Activated CD8-positive, alpha-beta T cell treated with anti-CD3 and anti-CD28 coated beads, Interleukin-2, amount 10 ng/mL, durations not matched to agents 7 days and 5 days (primary cell): ENCODE measurements at regions not wholly inside any gene's neighbourhood (a gene's known extent, or its start where the extent isn't known, plus 50 kb on each side); places are given as distances from the start of the nearest gene placed in this dataset.
A peak's percentile ranks its signal among the peaks of the same experiment; 100 is the strongest.

Source experiments
- ATAC-seq: fragments of 150-1000 bp; cut with Tn5 transposase; one replicate; pipeline ENCODE4 v1.10.0; 2021; ENCODE audit warnings: moderate library complexity
- CTCF ChIA-PET: fragments of 350-600 bp; sonication (Branson Sonifier 250); formaldehyde crosslinking; loops from one replicate; lab custom pipeline; 2021; ENCODE audit warnings: antibody characterized with exemption; lab: Charles Lee
- POLR2A ChIA-PET: fragments of 350-600 bp; sonication (Branson Sonifier 250); formaldehyde crosslinking; loops from one replicate; lab custom pipeline; 2021; ENCODE audit warnings: antibody characterized with exemption; lab: Charles Lee
- DNase-seq: peaks from one replicate; pipeline ENCODE4 v3.0.0-alpha.2; 2020
- H3K27ac Mint-ChIP-seq: one replicate; pipeline ENCODE4 v1.8.0; 2021; ENCODE audit warnings: mild to moderate bottlenecking, mixed read lengths
- H3K27me3 Mint-ChIP-seq: one replicate; pipeline ENCODE4 v1.8.0; 2021; ENCODE audit warnings: low read depth, mixed read lengths
- H3K36me3 Mint-ChIP-seq: one replicate; pipeline ENCODE4 v1.8.0; 2021; ENCODE audit warnings: low read depth, mixed read lengths
- H3K4me1 Mint-ChIP-seq: one replicate; pipeline ENCODE4 v1.8.0; 2021; ENCODE audit warnings: low read depth, mixed read lengths
- H3K4me3 Mint-ChIP-seq: one replicate; pipeline ENCODE4 v1.8.0; 2021; ENCODE audit warnings: mild to moderate bottlenecking, mixed read lengths
- H3K9me3 Mint-ChIP-seq: one replicate; pipeline ENCODE4 v1.8.0; 2022; ENCODE audit warnings: mixed read lengths; ENCODE audit not compliant: insufficient read depth

DNA sequence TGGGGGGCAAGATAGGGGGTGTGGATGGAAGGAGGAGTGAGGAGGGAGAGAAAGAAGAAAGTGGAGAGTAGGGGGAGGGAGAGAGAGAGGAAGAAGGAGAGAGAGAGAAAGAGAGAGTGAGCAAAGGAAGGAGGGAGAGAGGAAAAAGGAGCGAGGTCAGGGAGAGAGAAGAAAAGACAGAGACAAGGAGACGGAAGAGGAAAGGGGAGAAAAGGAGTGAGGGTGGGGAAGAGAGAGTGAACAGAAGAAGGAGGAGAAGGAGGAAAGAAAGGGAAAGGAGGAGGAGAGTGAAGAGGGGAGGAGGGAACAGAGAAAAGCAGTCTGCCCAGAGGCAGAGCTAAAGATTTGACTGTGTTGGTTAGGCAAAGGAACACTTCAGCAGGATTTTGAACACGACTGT, 181.6 kb downstream of the MID1IP1 start:
- Mint-ChIP-seq H3K9me3 (no peaks in the 10 kb centered on the region), H3K36me3 (no peaks in the 10 kb centered on the region), H3K4me3 (no peak overlapping the region), H3K27me3 (no peaks in the 10 kb centered on the region), H3K4me1 (no peaks in the 10 kb centered on the region), H3K27ac (no peak overlapping the region)
- ATAC-seq (no peak), DNase-seq (no peak)
- POLR2A ChIA-PET: no interaction called here
- CTCF ChIA-PET: no interaction called here

DNA sequence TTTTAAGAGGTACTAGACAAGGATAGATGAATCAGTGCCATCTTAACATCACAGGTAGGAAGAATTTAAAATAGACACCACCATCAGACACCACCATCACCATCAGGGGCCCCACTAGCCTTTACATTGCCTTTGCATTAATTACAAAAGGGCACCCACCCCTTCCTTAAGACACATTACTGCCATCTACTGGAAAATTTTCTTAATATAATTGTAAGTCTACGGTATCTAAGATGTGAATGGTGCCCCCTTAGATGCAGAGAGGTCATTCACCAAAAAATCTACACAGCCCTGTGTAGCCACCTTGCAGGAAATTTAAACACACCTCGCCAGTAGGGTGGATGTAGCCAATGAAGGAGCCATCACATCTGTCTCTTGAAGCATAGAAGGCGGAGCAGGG, 184.1 kb downstream of the MID1IP1 start:
- ATAC-seq: peak; percentile 51
- Mint-ChIP-seq H3K27ac (no peak overlapping the region), H3K27me3 (no peaks in the 10 kb centered on the region), H3K9me3 (no peaks in the 10 kb centered on the region), H3K4me3 (no peak overlapping the region), H3K4me1 (no peaks in the 10 kb centered on the region), H3K36me3 (no peaks in the 10 kb centered on the region)
- DNase-seq: peak; percentile 21
- POLR2A ChIA-PET: no interaction called here
- CTCF ChIA-PET: no interaction called here

GRCh38 chrX:38985945-38986344, 184.7 kb downstream of the MID1IP1 start:
- POLR2A ChIA-PET: no interaction called here
- Mint-ChIP-seq H3K27me3 (no peaks in the 10 kb centered on the region), H3K27ac (no peak overlapping the region), H3K4me1 (no peaks in the 10 kb centered on the region), H3K36me3 (no peaks in the 10 kb centered on the region), H3K4me3 (no peak overlapping the region), H3K9me3 (no peaks in the 10 kb centered on the region)
- CTCF ChIA-PET: interaction anchor here (1.7 kb wide), 1 partner anchor 218 kb away, joined by 5 read pairs; no protein-coding TSS in a partner anchor
- ATAC-seq: no peak
- no peak for DNase-seq

DNA sequence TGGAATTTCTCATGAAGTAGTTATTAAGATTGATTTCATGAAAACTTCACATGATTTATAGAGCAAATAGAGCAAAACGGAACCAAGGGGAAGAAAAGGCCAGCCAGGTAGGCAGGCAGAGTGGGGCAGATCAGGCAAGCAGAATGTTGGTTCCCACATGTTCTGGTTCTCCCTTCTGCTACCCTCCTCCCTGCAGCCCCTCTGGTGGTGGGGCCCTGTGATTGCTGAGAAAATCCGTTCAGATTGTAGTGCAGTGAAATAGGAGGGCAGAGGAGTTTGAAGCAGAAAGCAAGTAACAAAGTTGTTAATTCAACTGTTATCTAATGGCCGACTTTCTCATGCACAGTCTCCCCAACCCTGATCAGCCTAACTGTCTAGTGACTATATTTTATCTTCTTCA, 185.3 kb downstream of the MID1IP1 start:
- no peak for ATAC-seq
- DNase-seq: no peak
- ChIA-PET POLR2A (no interaction called here), CTCF (interaction anchor here (0.9 to 1.7 kb wide), 2 partner anchors 185 to 218 kb away, joined by 3 to 5 read pairs; partner anchors contain the start of gene MID1IP1)
- no peaks in the 10 kb centered on the region for H3K36me3 Mint-ChIP-seq
- no peak overlapping the region for H3K27ac Mint-ChIP-seq
- no peaks in the 10 kb centered on the region for H3K27me3 Mint-ChIP-seq
- H3K9me3 Mint-ChIP-seq: no peaks in the 10 kb centered on the region
- no peaks in the 10 kb centered on the region for H3K4me1 Mint-ChIP-seq
- H3K4me3 Mint-ChIP-seq: no peak overlapping the region

GRCh38 chrX:38987198-38987651, 186.0 kb downstream of the MID1IP1 start:
- ATAC-seq (no peak), DNase-seq (no peak)
- no peaks in the 10 kb centered on the region for H3K36me3 Mint-ChIP-seq
- CTCF ChIA-PET: interaction anchor here (0.9 to 1.7 kb wide), 2 partner anchors 186 to 219 kb away, joined by 3 to 5 read pairs; partner anchors contain the start of gene MID1IP1
- H3K4me1 Mint-ChIP-seq: no peaks in the 10 kb centered on the region
- no peaks in the 10 kb centered on the region for H3K9me3 Mint-ChIP-seq
- H3K27ac Mint-ChIP-seq: no peak overlapping the region
- no peaks in the 10 kb centered on the region for H3K27me3 Mint-ChIP-seq
- H3K4me3 Mint-ChIP-seq: no peak overlapping the region
- POLR2A ChIA-PET: no interaction called here

GRCh38 chrX:38988301-38988700, 187.0 kb downstream of the MID1IP1 start:
- CTCF ChIA-PET: no interaction called here
- H3K36me3 Mint-ChIP-seq: no peaks in the 10 kb centered on the region
- ATAC-seq (no peak), DNase-seq (no peak)
- POLR2A ChIA-PET: no interaction called here
- no peak overlapping the region for H3K27ac Mint-ChIP-seq
- no peaks in the 10 kb centered on the region for H3K9me3 Mint-ChIP-seq
- H3K4me1 Mint-ChIP-seq: no peaks in the 10 kb centered on the region
- H3K27me3 Mint-ChIP-seq: no peaks in the 10 kb centered on the region
- no peak overlapping the region for H3K4me3 Mint-ChIP-seq

DNA sequence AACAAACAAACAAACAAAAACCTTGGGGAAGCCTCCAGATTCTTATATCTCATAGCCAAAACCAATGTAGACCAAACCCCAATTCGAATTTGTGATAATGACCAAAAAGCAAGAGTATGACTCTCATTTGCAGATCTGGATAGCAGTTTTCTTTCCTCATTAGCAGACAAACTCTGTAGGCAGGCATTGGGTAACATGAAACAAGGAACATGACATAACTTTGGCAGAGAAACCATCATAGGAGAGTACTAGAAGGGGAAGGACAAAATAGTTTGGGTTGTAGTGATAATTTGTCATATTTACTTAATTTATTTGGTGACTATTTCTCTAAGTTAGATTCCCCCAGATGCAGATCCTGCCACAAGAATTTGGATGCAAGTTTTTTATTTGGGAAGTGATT, 187.8 kb downstream of the MID1IP1 start:
- Mint-ChIP-seq H3K4me3 (no peak overlapping the region), H3K36me3 (no peaks in the 10 kb centered on the region), H3K4me1 (no peaks in the 10 kb centered on the region), H3K9me3 (no peaks in the 10 kb centered on the region), H3K27me3 (no peaks in the 10 kb centered on the region), H3K27ac (no peak overlapping the region)
- DNase-seq (no peak), ATAC-seq (no peak)
- CTCF ChIA-PET: no interaction called here
- POLR2A ChIA-PET: no interaction called here

- no peaks in the 10 kb centered on the region for H3K27me3 Mint-ChIP-seq
- no peaks in the 10 kb centered on the region for H3K9me3 Mint-ChIP-seq
- H3K27ac Mint-ChIP-seq: no peak overlapping the region
- H3K4me1 Mint-ChIP-seq: no peaks in the 10 kb centered on the region
- CTCF ChIA-PET: interaction anchor here (0.8 to 1.2 kb wide), 2 partner anchors 10 to 224 kb away, joined by 3 read pairs; no protein-coding TSS in a partner anchor
- no peak for DNase-seq
- no peak overlapping the region for H3K4me3 Mint-ChIP-seq
- ATAC-seq: no peak
- POLR2A ChIA-PET: no interaction called here
- H3K36me3 Mint-ChIP-seq: no peaks in the 10 kb centered on the region
Measured at GRCh38 chrX:38991656-38992440, 190.6 kb downstream of the MID1IP1 start.

DNA sequence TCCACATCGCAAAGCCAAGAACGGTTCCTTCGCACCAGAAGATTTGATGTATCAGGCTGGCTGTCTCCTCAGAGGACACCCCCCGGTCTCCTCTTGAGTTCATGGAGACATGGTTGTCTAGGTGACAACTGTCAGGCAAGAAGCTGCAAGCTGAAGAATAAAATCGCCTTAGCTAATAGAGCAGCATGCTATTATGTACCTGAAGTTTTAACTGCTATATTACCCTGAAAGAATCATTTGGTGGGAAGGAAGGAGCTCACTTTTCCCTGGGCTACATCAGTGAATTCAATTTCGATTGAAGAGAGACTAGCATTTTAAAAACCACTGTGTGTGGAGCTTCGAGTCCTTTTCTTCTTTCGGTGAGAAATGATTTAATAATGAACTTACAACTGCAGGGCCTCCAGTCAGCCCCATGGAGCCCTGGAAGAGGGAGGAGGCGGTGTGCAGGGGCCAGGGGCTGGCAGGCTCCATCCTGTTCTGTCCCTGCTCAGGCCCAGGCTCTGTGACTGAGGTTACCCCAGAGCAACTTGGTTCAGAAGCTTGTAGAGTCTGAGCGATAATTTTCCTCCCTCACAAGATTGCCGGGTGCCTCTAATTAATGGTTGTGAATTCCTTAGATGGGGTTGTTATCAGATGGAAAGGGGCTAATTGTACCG, 191.3 kb downstream of the MID1IP1 start:
- CTCF ChIA-PET: interaction anchor here (0.8 kb wide), 1 partner anchor 224 kb away, joined by 3 read pairs; no protein-coding TSS in a partner anchor
- Mint-ChIP-seq H3K9me3 (no peaks in the 10 kb centered on the region), H3K36me3 (no peaks in the 10 kb centered on the region), H3K27ac (no peak overlapping the region), H3K27me3 (no peaks in the 10 kb centered on the region), H3K4me3 (no peak overlapping the region), H3K4me1 (no peaks in the 10 kb centered on the region)
- ATAC-seq: no peak
- no peak for DNase-seq
- POLR2A ChIA-PET: no interaction called here

DNA sequence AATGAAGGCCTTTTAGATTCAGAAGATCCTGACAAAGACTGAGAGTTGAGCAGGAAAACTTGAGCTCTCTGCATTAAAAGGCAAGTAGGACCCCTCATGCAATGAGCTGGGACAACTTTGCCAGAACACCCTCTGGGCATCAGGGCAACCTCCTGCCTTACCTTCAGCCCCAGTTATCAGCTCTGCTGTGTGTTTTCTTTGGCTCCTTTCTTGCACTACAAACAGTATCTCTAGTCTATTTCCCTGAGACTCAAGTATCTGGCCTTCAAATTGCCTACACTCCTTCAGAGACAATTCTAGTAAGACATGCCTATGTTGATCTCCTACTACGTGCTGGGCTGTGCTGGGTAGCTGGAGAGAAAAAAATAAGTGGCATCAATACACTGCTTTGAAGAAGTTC, 192.2 kb downstream of the MID1IP1 start:
- no peak overlapping the region for H3K27ac Mint-ChIP-seq
- POLR2A ChIA-PET: no interaction called here

GRCh38 chrX:38999099-38999498, 197.8 kb downstream of the MID1IP1 start:
- ATAC-seq (no peak), DNase-seq (no peak)
- ChIA-PET POLR2A (no interaction called here), CTCF (no interaction called here)
- no peak overlapping the region for H3K27ac Mint-ChIP-seq
- no peaks in the 10 kb centered on the region for H3K4me1 Mint-ChIP-seq
- no peak overlapping the region for H3K4me3 Mint-ChIP-seq
- H3K36me3 Mint-ChIP-seq: no peaks in the 10 kb centered on the region
- H3K27me3 Mint-ChIP-seq: no peaks in the 10 kb centered on the region
- H3K9me3 Mint-ChIP-seq: no peaks in the 10 kb centered on the region

More for the DNA sequence above, 192.2 kb downstream of the MID1IP1 start:
- Mint-ChIP-seq H3K4me3 (no peak overlapping the region), H3K9me3 (no peaks in the 10 kb centered on the region), H3K27me3 (no peaks in the 10 kb centered on the region), H3K4me1 (no peaks in the 10 kb centered on the region), H3K36me3 (no peaks in the 10 kb centered on the region)
- CTCF ChIA-PET: no interaction called here
- ATAC-seq (no peak), DNase-seq (no peak)
